ENCODE measurements at regions not wholly inside any gene's neighbourhood (a gene's known extent, or its start where the extent isn't known, plus 50 kb on each side); places are given as distances from the start of the nearest gene placed in this dataset.

GRCh38 chr3:22971497-22971896 is 231.6 kb upstream of the UBE2E2 start:
- DNase-seq: no peak

- no peak for DNase-seq
Observed at GRCh38 chr3:22977042-22977441, 226.1 kb upstream of the UBE2E2 start.

DNA sequence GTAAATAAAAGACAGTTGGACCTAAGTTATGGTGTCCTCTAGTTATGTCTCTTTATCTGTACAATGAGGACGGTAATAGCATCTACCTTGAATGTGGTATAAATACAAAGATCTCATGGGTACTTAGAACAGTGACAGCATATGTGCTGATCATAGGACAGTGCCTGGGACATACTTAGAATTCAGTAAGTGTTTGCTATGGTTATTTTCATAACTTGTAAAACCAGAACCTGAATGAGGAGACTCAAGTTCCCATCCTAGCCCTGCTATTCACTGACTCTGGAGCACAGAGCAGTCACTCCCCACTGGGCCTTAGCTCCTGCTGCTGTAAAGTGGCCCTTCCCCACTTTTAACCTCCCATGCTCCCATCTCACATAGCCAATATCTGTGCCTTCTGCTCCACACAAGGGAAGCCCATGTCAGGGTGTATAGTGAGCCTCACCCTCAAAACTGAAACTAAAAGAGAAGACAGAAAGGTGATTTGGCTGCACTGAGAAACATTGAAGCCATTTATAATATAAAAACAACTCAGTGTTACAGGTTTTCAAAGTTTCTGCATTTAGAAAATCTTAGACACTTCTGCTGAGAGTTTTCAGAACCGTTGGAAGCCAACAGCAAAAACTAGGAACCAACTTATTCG is 225.4 kb upstream of the UBE2E2 start:
- DNase-seq: no peak

DNA sequence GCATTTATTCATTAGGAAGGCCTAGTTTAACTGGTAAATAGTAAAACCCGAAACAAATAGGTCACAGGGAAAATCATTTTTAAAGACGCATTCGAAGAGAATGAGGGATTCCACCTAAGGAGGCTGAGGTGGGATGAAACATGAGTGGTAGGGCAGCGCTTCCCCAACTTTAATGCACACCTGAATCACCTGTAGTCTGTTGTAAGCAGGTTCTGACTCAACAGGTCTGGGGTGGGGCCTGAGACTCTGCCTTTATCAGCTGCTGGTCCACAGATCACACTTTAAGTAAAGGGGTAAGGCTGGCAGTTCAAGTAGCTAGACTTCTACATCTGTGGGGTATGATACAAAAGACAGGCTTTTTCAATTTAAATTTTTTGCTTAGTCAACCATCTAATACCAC is 223.5 kb upstream of the UBE2E2 start:
- DNase-seq: no peak

DNA sequence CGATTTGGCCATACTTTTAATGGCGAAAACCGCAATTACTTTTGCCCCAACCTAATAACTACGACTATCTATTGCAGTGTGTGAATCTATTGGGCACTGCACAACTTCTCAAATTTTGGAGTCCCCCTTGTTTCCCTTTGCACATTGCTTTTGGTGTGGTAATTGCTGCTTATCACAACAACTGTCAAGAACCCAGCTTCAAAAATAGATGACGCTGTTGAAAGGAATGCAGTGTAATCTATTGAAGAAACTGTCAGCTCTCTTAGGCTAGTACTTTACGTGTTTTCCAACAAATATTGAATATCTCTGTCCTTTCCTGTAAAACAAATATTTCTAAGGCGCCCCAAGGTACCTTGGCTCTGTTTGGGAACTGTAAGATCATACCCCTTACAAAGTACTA is 222.8 kb upstream of the UBE2E2 start:
- no peak for DNase-seq

DNA sequence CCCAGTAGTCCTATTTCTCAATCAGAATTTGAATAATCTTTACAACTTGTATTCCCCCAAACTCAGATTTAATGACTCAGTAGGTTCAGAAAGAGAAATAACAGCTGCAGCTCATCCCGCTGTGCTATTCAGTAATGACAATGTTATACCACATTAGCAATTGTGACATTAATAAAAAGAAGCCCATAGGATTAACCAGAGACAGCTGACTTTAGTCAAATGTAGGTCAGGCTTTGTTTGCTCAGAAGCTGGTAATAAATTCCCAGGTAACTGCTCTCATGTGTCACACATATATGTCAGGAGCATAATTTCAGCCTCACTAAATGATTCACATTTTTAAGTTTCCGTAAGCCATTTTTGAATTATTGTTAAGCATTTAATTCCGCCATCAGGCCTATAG is 222.0 kb upstream of the UBE2E2 start:
- DNase-seq: no peak

GRCh38 chr3:22981861-22982260 is 221.3 kb upstream of the UBE2E2 start:
- no peak for DNase-seq

DNA sequence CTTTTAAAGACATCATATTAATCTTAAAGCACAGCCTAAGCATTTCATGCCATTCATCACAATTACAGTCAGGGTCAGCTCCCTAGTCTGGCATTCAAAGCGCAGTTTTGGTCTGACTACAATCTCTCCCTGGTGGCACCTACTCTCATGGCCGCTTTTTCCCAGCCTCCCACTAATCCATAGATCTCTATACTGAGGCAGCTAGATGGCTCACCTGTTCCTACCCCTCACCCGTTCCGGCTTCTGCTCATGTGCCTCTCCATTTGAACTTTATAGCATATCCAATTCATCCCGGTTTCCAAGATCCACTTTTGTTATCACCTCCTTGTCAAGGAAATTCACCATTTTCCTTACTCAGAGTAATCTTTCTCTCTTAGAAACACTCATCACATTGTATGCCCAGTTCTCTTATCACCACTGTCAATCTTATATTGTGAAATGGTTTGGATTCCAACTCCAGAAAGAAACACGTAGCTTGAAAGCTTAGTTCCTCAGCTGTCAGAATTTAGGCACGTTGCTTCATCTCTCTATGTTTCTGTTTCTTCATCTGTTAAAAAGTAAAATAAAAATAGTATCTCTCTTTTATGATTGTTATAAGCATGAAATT is 220.0 kb upstream of the UBE2E2 start:
- DNase-seq: no peak

- DNase-seq: no peak
Observed at GRCh38 chr3:22986958-22987357, 216.2 kb upstream of the UBE2E2 start.

DNA sequence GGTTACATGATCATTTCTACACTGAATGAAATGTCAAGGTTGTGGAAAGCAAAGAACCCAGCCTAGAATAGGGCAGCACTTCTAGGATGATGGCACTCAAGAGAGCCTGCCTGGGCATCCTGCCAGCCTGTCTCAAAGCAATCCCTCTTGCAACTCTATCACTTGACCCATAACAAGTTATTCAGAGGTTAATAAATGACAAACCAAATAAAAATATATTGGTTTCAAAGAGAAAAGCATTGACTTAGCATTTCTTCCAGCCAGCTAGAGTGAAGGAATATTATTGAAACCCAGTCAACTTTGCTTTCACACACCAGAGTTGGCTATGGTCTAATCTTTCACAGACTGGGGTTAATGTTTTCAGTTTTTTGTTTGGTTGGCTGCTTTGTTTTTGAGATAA is 214.6 kb upstream of the UBE2E2 start:
- no peak for DNase-seq

GRCh38 chr3:22989716-22990115 is 213.4 kb upstream of the UBE2E2 start:
- DNase-seq: no peak

DNA sequence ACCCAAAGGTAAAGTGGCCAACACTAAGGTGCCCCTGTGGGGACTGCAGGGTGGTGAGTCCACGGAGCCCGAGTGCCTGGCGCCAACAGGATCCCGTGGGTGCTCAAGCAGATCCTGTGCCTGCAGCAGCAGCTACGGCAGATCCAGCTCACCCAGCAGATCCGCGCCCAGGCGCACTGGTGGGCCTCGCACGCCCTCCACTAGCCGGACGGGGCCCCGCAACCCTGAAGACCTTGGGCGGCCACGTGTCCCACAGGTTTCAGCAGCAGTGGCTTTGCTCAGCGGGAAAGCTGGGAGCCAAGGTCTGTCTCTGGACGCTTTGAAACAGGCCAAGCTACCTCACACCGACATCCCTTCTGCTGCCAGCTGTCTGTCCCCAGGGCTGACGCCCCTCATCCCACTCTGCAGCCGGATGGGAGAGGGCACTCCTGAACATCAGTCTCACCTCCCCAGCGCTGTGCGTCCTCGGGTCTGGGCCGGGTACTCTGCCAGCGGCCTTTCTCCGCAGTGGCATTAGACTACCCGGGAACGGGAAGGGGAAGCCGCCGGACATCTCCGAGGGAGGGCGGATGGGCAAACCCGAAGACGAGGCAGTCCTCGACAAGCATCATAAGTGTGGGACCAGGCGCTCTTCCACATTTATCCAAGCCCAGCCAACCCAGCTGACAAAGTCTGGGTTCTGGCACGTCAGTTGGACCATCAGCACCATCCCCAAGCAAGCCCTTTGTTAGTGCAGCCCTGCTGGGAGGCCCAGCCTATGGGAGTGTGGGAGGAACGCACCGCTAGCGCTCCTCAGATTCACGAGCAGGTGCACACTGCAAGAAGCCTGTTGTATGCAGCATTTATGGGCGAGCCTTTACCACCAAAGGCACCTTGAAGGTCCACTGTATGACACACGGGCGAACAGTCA is 212.6 kb upstream of the UBE2E2 start:
- DNase-seq: no peak

- no peak for DNase-seq
Observed at GRCh38 chr3:22994781-22995180, 208.3 kb upstream of the UBE2E2 start.

GRCh38 chr3:22996920-22997571 is 206.1 kb upstream of the UBE2E2 start:
- DNase-seq: no peak

DNA sequence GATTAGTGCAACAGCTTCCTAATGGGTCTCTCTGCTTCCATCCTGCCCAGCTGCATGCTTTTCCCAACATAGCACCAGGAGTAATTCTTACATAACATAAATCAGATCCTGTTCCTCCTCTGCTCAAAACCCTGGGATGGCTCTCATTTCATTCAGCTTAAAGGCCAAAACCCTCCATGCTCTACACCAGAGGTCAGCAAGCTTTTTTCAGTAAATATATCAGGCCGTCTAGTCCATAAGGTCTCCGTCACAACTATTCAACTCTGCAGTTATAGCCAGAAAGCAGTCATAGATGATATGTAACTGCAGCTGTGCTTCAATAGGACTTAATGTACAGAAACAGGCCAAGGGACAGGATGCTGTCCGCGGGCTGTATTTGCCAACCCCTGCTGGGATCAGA is 202.8 kb upstream of the UBE2E2 start:
- no peak for DNase-seq

- DNase-seq: no peak
Observed at GRCh38 chr3:23002151-23002550, 201.0 kb upstream of the UBE2E2 start.

- DNase-seq: no peak
Observed at GRCh38 chr3:23002836-23003732, 200.0 kb upstream of the UBE2E2 start.

GRCh38 chr3:23003733-23004046 is 199.4 kb upstream of the UBE2E2 start:
- DNase-seq: no peak

- no peak for DNase-seq
Observed at GRCh38 chr3:23004971-23005370, 198.2 kb upstream of the UBE2E2 start.

DNA sequence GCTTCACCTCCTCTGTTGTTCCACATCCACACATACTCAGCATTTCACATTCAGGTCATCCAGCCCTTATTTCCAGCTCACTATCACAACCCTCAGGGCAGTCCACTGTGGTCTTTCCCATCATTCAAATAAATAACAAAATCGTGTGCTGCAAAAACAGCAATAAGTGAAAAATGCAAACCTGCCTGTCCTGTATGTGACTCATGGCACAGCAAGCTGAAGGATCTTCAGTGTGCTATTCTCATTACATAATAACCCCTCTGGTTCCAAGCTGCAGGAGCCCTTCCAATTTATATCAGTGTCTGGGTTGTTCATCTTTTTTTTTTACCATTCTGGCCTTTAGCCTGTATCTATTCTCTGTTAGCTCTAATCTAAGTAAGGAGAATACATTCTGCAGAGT is 185.3 kb upstream of the UBE2E2 start:
- DNase-seq: no peak

- DNase-seq: no peak
Observed at GRCh38 chr3:23019596-23020300, 183.4 kb upstream of the UBE2E2 start.

DNA sequence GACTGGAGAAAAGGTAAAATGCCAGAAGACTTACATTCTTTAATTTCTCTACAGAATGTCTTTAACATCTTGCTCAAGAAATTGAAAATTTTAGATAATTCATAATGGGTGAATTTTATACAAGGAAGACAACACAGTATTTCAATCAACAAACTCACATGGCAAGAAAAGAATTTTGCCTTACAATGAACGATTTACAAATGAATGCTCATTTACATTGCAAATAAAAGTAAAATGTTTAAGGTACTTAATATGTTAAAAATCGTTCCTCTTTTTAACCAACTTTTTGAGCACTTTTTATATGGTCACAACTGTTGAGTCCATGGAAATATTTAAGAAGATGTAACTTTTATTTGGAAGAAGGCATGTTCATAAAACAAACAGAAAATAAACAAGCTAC is 174.8 kb upstream of the UBE2E2 start:
- no peak for DNase-seq

All from activated naive CD4-positive, alpha-beta T cell treated with Interleukin-2 at 50 U/mL for 16 hours (primary cell).